ENCODE measurements at regions not wholly inside any gene's neighbourhood (a gene's known extent, or its start where the extent isn't known, plus 50 kb on each side); places are given as distances from the start of the nearest gene placed in this dataset.

GRCh38 chr5:39624890-39625289 is 200.1 kb upstream of the DAB2 start:
- TF ChIP-seq HOXA7 (CRISPR knock-in tag; IDR thresholded peaks at IDR 0.05) (no peak), PBX3 (IDR thresholded peaks at IDR 0.05) (no peak), JUN (IDR thresholded peaks at IDR 0.05) (no peak), ZFP36 (IDR thresholded peaks at IDR 0.05; ENCODE audit: borderline replicate concordance, partially characterized antibody) (no peak), EP300 (IDR thresholded peaks at IDR 0.05) (no peak), MAX (IDR thresholded peaks at IDR 0.05) (no peak), BHLHE40 (IDR thresholded peaks at IDR 0.05; ENCODE audit: low read depth, low read length) (no peak)
- TF ChIP-seq, protein P1, sequence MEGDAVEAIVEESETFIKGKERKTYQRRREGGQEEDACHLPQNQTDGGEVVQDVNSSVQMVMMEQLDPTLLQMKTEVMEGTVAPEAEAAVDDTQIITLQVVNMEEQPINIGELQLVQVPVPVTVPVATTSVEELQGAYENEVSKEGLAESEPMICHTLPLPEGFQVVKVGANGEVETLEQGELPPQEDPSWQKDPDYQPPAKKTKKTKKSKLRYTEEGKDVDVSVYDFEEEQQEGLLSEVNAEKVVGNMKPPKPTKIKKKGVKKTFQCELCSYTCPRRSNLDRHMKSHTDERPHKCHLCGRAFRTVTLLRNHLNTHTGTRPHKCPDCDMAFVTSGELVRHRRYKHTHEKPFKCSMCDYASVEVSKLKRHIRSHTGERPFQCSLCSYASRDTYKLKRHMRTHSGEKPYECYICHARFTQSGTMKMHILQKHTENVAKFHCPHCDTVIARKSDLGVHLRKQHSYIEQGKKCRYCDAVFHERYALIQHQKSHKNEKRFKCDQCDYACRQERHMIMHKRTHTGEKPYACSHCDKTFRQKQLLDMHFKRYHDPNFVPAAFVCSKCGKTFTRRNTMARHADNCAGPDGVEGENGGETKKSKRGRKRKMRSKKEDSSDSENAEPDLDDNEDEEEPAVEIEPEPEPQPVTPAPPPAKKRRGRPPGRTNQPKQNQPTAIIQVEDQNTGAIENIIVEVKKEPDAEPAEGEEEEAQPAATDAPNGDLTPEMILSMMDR (IDR thresholded peaks at IDR 0.05) = no peak
